SU-DHL-6 (cell line): ENCODE measurements at regions not wholly inside any gene's neighbourhood (a gene's known extent, or its start where the extent isn't known, plus 50 kb on each side); places are given as distances from the start of the nearest gene placed in this dataset.

Experiments used
- EZH2phosphoT487 ChIP-seq: fragments of 200-600 bp; sonication (generic), shearing (Covaris generic); conservative IDR thresholded peaks from 2 replicates; pipeline ENCODE4 v1.6.1; 2018; ENCODE audit warnings: mild to moderate bottlenecking, antibody characterized with exemption, low read length, moderate library complexity, mixed read lengths
- TF ChIP-seq, protein P1 (sequence below): fragments of 200-600 bp; sonication (generic); IDR thresholded peaks from one replicate; pipeline ENCODE4 v1.5.1; 2017; ENCODE audit warnings: antibody characterized with exemption, mild to moderate bottlenecking, low read length, moderate library complexity; ENCODE audit not compliant: insufficient read depth, poor library complexity, severe bottlenecking

DNA sequence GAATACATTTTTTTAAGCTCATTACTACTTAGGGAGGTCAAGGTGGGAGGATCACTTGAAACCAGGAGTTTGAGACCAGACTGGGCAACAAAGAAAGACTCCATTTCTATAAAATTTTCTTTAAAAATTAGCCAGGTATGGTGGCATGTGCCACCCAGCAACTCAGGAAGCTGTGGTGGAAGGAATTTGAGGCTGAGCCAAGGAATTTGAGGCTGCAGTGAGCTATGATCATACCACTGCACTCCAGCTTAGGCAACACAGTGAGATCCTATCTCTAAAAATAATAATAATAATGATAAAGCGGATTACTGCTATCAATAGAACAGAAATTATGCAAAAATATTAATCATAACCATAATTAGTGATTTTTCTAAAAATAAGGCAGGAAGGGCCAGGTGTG lies 170.3 kb downstream of the COPRS start:
- TF ChIP-seq, protein P1, sequence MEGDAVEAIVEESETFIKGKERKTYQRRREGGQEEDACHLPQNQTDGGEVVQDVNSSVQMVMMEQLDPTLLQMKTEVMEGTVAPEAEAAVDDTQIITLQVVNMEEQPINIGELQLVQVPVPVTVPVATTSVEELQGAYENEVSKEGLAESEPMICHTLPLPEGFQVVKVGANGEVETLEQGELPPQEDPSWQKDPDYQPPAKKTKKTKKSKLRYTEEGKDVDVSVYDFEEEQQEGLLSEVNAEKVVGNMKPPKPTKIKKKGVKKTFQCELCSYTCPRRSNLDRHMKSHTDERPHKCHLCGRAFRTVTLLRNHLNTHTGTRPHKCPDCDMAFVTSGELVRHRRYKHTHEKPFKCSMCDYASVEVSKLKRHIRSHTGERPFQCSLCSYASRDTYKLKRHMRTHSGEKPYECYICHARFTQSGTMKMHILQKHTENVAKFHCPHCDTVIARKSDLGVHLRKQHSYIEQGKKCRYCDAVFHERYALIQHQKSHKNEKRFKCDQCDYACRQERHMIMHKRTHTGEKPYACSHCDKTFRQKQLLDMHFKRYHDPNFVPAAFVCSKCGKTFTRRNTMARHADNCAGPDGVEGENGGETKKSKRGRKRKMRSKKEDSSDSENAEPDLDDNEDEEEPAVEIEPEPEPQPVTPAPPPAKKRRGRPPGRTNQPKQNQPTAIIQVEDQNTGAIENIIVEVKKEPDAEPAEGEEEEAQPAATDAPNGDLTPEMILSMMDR = no peak
- TF ChIP-seq EZH2phosphoT487 = no peak
